ENCODE measurements at regions not wholly inside any gene's neighbourhood (a gene's known extent, or its start where the extent isn't known, plus 50 kb on each side); places are given as distances from the start of the nearest gene placed in this dataset.

DNA sequence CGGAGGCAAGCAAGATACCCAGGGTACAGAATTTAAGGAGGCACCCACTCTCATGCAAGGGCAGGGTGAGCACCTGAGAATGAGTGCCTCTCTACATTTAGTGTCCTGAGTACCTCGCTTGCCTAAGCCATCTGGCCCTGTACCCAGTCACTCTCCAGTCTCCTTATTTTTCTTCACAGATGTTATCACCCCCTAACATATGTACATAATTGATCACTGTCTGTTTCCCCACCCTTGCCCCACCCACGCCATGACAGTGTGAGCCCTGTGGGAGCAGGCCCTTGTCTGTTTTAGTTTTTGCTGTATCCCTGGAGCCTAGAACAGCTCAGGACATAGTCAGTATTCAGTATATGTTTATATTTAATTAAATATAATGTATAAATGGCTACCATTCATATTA is 113.6 kb downstream of the SPRY1 start:
- no peaks in the 10 kb centered on the region for H4K20me1 ChIP-seq (ENCODE audit: insufficient read depth)
- H3K79me2 ChIP-seq (ENCODE audit: insufficient read depth, low read depth): no peaks in the 10 kb centered on the region
- H3K36me3 ChIP-seq (ENCODE audit: insufficient read depth): no peaks in the 10 kb centered on the region
- TF ChIP-seq CTCF (conservative IDR thresholded peaks at IDR 0.05; ENCODE audit: low read depth, low read length): no peak
- no peak overlapping the region for H3K4me2 ChIP-seq
- H3K9ac ChIP-seq: no peak overlapping the region
- no peaks in the 10 kb centered on the region for H3K27me3 ChIP-seq (ENCODE audit: insufficient read depth, low read depth)
- H3K4me3 ChIP-seq (IDR thresholded peaks at IDR 0.05; ENCODE audit: insufficient read depth, low read depth, low read length): no peak overlapping the region
- no peaks in the 10 kb centered on the region for H3K4me1 ChIP-seq (ENCODE audit: low read depth, poor library complexity, severe bottlenecking)
- no peak overlapping the region for H3K27ac ChIP-seq
- H2AFZ ChIP-seq (ENCODE audit: low read depth): no peak overlapping the region

DNA sequence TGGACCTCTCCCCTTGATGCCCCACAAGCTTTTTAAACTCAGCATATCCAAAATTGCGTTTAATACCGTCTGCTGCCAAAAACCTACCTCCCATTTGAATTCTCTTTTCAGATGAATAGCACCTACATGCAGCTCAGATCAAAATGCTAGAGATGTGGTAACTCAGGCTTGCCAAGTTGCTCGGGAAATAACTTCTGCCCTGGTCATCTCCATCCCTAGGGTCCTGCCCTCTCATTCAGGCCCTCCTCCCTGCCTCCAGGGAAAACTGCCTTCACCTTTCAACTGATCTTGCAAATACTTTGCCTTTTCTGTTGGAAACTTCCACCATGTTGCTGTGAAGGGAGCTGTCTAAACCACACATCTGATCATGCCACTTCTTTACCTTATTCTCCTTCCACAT is 114.1 kb downstream of the SPRY1 start:
- Histone ChIP-seq H3K4me1 (ENCODE audit: low read depth, poor library complexity, severe bottlenecking) (no peaks in the 10 kb centered on the region), H3K36me3 (ENCODE audit: insufficient read depth) (no peaks in the 10 kb centered on the region), H2AFZ (ENCODE audit: low read depth) (no peak overlapping the region), H3K27ac (no peak overlapping the region), H3K4me2 (no peak overlapping the region), H3K27me3 (ENCODE audit: insufficient read depth, low read depth) (no peaks in the 10 kb centered on the region), H3K4me3 (IDR thresholded peaks at IDR 0.05; ENCODE audit: insufficient read depth, low read depth, low read length) (no peak overlapping the region), H4K20me1 (ENCODE audit: insufficient read depth) (no peaks in the 10 kb centered on the region), H3K9ac (no peak overlapping the region), H3K79me2 (ENCODE audit: insufficient read depth, low read depth) (no peaks in the 10 kb centered on the region)
- no peak for TF ChIP-seq CTCF (conservative IDR thresholded peaks at IDR 0.05; ENCODE audit: low read depth, low read length)

GRCh38 chr4:123516576-123516975 is 120.0 kb downstream of the SPRY1 start:
- Histone ChIP-seq H3K27ac (no peak overlapping the region), H3K79me2 (ENCODE audit: insufficient read depth, low read depth) (no peaks in the 10 kb centered on the region), H3K4me3 (IDR thresholded peaks at IDR 0.05; ENCODE audit: insufficient read depth, low read depth, low read length) (no peak overlapping the region), H4K20me1 (ENCODE audit: insufficient read depth) (no peaks in the 10 kb centered on the region; the same call in 1 of the 2 replicates), H3K27me3 (ENCODE audit: insufficient read depth, low read depth) (no peaks in the 10 kb centered on the region), H3K9ac (no peak overlapping the region), H3K4me1 (ENCODE audit: low read depth, poor library complexity, severe bottlenecking) (peaks cover 15% of the 10 kb centered on the region), H3K36me3 (ENCODE audit: insufficient read depth) (no peaks in the 10 kb centered on the region), H3K4me2 (no peak overlapping the region), H2AFZ (ENCODE audit: low read depth) (no peak overlapping the region)
- no peak for TF ChIP-seq CTCF (conservative IDR thresholded peaks at IDR 0.05; ENCODE audit: low read depth, low read length)

- Histone ChIP-seq H3K9ac (no peak overlapping the region), H3K36me3 (ENCODE audit: insufficient read depth) (no peaks in the 10 kb centered on the region), H3K27ac (no peak overlapping the region), H3K4me3 (IDR thresholded peaks at IDR 0.05; ENCODE audit: insufficient read depth, low read depth, low read length) (no peak overlapping the region), H3K4me2 (no peak overlapping the region), H4K20me1 (ENCODE audit: insufficient read depth) (no peaks in the 10 kb centered on the region; the same call in 1 of the 2 replicates), H3K27me3 (ENCODE audit: insufficient read depth, low read depth) (no peaks in the 10 kb centered on the region), H3K4me1 (ENCODE audit: low read depth, poor library complexity, severe bottlenecking) (peaks cover 15% of the 10 kb centered on the region), H2AFZ (ENCODE audit: low read depth) (no peak overlapping the region), H3K79me2 (ENCODE audit: insufficient read depth, low read depth) (no peaks in the 10 kb centered on the region)
- TF ChIP-seq CTCF (conservative IDR thresholded peaks at IDR 0.05; ENCODE audit: low read depth, low read length): no peak
These were observed 120.6 kb downstream of the SPRY1 start for GRCh38 chr4:123517176-123517575.

Measured in KMS-11 (cell line).